Loucy (cell line): ENCODE measurements at regions not wholly inside any gene's neighbourhood (a gene's known extent, or its start where the extent isn't known, plus 50 kb on each side); places are given as distances from the start of the nearest gene placed in this dataset.

Experiments used
- H2AFZ ChIP-seq: fragments of 200-600 bp; sonication (generic); 2 replicates; pipeline ENCODE4 v1.6.0; 2016; ENCODE audit warnings: antibody characterized with exemption, mild to moderate bottlenecking, low read length, moderate library complexity
- H3F3A ChIP-seq: fragments of 200-600 bp; 2 replicates; pipeline ENCODE4 v1.6.0; 2016; ENCODE audit warnings: antibody characterized with exemption, low read depth, mild to moderate bottlenecking
- H3K27me3 ChIP-seq: fragments of 200-600 bp; sonication (generic); 2 replicates; pipeline ENCODE4 v1.6.1; 2014; ENCODE audit warnings: low read length, mild to moderate bottlenecking; ENCODE audit not compliant: insufficient read depth, poor library complexity, severe bottlenecking
- H3K36me3 ChIP-seq: fragments of 200-600 bp; sonication (generic); 2 replicates; pipeline ENCODE4 v1.6.1; 2016; ENCODE audit warnings: low read length; ENCODE audit not compliant: insufficient read depth
- H3K4me1 ChIP-seq: fragments of 200-600 bp; sonication (generic); 2 replicates; pipeline ENCODE4 v1.5.1; 2014; ENCODE audit warnings: low read length, mild to moderate bottlenecking; ENCODE audit not compliant: insufficient read depth, poor library complexity, severe bottlenecking
- H3K4me2 ChIP-seq: fragments of 200-600 bp; sonication (generic); 2 replicates; pipeline ENCODE4 v1.6.0; 2014; ENCODE audit warnings: antibody characterized with exemption, low read length, low read depth, mild to moderate bottlenecking; ENCODE audit not compliant: poor library complexity, severe bottlenecking
- H3K4me3 ChIP-seq: fragments of 200-600 bp; sonication (generic); 2 replicates; pipeline ENCODE4 v1.5.1; 2014; ENCODE audit warnings: low read length, mild to moderate bottlenecking, mixed read lengths; ENCODE audit not compliant: poor library complexity, severe bottlenecking
- H3K79me2 ChIP-seq: fragments of 200-600 bp; sonication (generic); 2 replicates; pipeline ENCODE4 v1.6.1; 2014; ENCODE audit warnings: low read length; ENCODE audit not compliant: insufficient read depth
- H3K9ac ChIP-seq: fragments of 200-600 bp; sonication (generic); 2 replicates; pipeline ENCODE4 v1.6.0; 2014; ENCODE audit warnings: mild to moderate bottlenecking, low read depth, low read length, moderate library complexity; ENCODE audit not compliant: poor library complexity, severe bottlenecking
- H3K9me2 ChIP-seq: fragments of 200-600 bp; sonication (generic); replicated peaks from 2 replicates; pipeline ENCODE4 v1.6.1; 2016; ENCODE audit warnings: low read depth, low read length, mixed read lengths
- H3K9me3 ChIP-seq: fragments of 200-600 bp; sonication (generic); 2 replicates; pipeline ENCODE4 v1.6.1; 2014; ENCODE audit warnings: mild to moderate bottlenecking, antibody characterized with exemption, low read length, low read depth; ENCODE audit not compliant: insufficient read depth
- H4K20me1 ChIP-seq: fragments of 200-600 bp; sonication (generic); 2 replicates; pipeline ENCODE4 v1.6.0; 2014; ENCODE audit warnings: antibody characterized with exemption, low read length, mild to moderate bottlenecking; ENCODE audit not compliant: insufficient read depth, poor library complexity, severe bottlenecking
- CTCF ChIP-seq: fragments of 200-600 bp; sonication (generic); conservative IDR thresholded peaks from 2 replicates; pipeline ENCODE4 v1.5.1; 2014; ENCODE audit warnings: mild to moderate bottlenecking, antibody characterized with exemption, low read length
- EZH2phosphoT487 ChIP-seq: fragments of 200-600 bp; IDR thresholded peaks from 2 replicates; pipeline ENCODE4 v1.6.1; 2018; ENCODE audit warnings: antibody characterized with exemption, mild to moderate bottlenecking, moderate library complexity, borderline replicate concordance

GRCh38 chr1:80054129-80054528 lies 1047.6 kb upstream of the ADGRL4 start:
- Histone ChIP-seq H3F3A (no peaks in the 10 kb centered on the region), H3K9me2 (no peaks in the 10 kb centered on the region), H3K4me2 (no peak overlapping the region), H3K9me3 (no peaks in the 10 kb centered on the region; the same call in 1 of the 2 replicates), H3K4me3 (no peak overlapping the region), H4K20me1 (no peaks in the 10 kb centered on the region), H3K9ac (no peak overlapping the region), H3K36me3 (no peaks in the 10 kb centered on the region), H3K79me2 (no peaks in the 10 kb centered on the region), H3K27me3 (no peaks in the 10 kb centered on the region), H3K4me1 (no peaks in the 10 kb centered on the region), H2AFZ (no peak overlapping the region)
- TF ChIP-seq CTCF: no peak
- TF ChIP-seq EZH2phosphoT487: no peak

GRCh38 chr1:80053613-80054012 lies 1047.1 kb upstream of the ADGRL4 start:
- no peak overlapping the region for H3K9ac ChIP-seq
- no peak overlapping the region for H3K4me2 ChIP-seq
- H3K36me3 ChIP-seq: no peaks in the 10 kb centered on the region
- no peaks in the 10 kb centered on the region for H3K27me3 ChIP-seq
- H3K9me3 ChIP-seq: no peaks in the 10 kb centered on the region; the same call in 1 of the 2 replicates
- no peak overlapping the region for H3K4me3 ChIP-seq
- no peaks in the 10 kb centered on the region for H3K79me2 ChIP-seq
- H3K9me2 ChIP-seq: no peaks in the 10 kb centered on the region
- no peaks in the 10 kb centered on the region for H3K4me1 ChIP-seq
- H2AFZ ChIP-seq: no peak overlapping the region
- no peaks in the 10 kb centered on the region for H4K20me1 ChIP-seq
- TF ChIP-seq CTCF (no peak), EZH2phosphoT487 (no peak)
- H3F3A ChIP-seq: no peaks in the 10 kb centered on the region

GRCh38 chr1:80050523-80050922 lies 1044.0 kb upstream of the ADGRL4 start:
- Histone ChIP-seq H3K4me2 (no peak overlapping the region), H3K9ac (no peak overlapping the region), H3K27me3 (no peaks in the 10 kb centered on the region), H3K4me1 (no peaks in the 10 kb centered on the region), H4K20me1 (no peaks in the 10 kb centered on the region), H3K79me2 (no peaks in the 10 kb centered on the region), H3F3A (no peaks in the 10 kb centered on the region), H3K9me2 (no peaks in the 10 kb centered on the region), H3K36me3 (no peaks in the 10 kb centered on the region), H3K9me3 (no peaks in the 10 kb centered on the region; the same call in 1 of the 2 replicates), H3K4me3 (no peak overlapping the region), H2AFZ (no peak overlapping the region)
- TF ChIP-seq CTCF (no peak), EZH2phosphoT487 (no peak)
